ENCODE measurements at regions not wholly inside any gene's neighbourhood (a gene's known extent, or its start where the extent isn't known, plus 50 kb on each side); places are given as distances from the start of the nearest gene placed in this dataset.

- DNase-seq, result no peak
These were observed 173.9 kb downstream of the CALCRL start for GRCh38 chr2:187274146-187274545.

DNA sequence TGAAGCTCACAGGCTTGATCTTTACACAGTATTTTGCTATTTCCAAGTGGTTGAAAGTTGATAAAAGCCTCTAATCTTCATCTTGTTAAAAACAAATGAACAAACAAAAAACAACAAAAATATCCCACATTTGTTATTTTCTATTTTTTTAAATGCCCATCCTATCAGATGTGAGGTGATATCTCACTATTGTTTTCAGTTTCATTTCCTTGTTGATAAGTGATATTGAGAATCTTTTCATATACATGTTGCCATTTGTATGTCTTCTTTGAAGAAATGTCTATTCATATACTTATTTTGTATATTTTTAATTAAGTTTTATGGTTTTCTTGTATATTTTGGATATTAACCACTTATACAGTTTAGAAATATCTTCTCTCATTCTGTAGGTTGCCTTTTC is 175.8 kb downstream of the CALCRL start:
- no peak for DNase-seq

- DNase-seq, result no peak
These were observed 176.2 kb downstream of the CALCRL start for GRCh38 chr2:187271825-187272224.

DNA sequence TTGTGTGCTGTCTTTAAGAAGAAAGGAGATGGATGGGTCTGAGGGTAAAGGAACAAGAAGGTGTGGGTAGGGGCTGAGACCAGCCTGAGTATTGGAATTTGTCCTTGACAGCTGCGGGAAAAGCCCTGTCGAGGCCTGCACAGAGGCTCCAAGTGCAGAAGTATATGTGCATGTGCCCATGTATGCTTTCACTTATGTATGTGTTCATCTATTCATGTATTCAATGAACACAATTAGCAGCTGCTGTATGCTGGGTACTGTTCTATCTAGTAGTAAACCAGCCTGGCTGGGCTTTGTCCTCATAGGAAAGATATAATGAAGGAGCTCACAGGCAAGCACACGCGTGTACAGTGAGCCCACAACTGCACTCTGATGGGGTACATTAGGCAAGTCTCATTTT is 181.4 kb downstream of the CALCRL start:
- no peak for DNase-seq

- no peak for DNase-seq
These were observed 181.9 kb downstream of the CALCRL start for GRCh38 chr2:187266147-187266546.

GRCh38 chr2:187264612-187265011 is 183.4 kb downstream of the CALCRL start:
- DNase-seq, result no peak

DNA sequence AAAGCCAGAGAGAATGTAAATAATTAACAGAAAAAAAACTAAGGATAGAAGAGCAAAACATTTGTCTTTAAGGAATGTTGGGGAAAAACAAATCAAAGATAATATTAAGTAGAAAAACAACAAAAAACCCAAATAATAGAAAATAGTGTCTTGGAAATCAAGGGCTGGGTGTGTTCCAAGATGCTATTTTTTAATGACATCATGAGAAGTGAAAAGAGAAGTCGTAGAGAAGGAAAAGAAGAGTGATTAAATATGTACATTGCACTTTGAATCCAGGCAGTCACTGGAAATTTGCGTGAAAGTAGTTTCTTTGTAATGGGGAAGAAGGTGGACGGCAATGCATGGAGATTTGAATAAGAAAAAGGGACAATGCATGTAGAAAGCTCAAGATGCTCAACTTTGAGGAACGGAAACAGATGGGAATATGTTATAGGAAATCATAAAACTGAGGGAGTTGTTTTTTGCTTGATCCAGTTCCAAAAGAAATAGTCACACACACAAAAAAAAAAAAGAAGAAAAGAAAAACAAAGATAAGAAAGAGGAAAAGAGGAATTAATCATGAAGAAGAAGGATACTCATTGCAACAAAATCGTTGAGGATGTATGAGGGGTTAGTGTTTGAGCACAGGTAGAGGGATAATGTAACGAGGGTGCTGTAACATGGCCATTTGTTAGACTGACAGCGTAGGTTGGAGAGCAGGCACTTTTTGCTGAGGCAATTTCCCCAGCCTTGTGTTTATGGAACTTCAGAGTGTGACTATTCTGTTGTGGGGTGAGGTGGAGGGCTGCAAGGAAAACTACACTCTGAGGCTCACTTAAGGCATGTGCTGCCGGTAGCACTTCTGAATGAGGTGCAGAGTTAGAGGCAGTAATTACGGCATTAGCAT is 184.1 kb downstream of the CALCRL start:
- no peak for DNase-seq

GRCh38 chr2:187261705-187262104 is 186.3 kb downstream of the CALCRL start:
- no peak for DNase-seq

DNA sequence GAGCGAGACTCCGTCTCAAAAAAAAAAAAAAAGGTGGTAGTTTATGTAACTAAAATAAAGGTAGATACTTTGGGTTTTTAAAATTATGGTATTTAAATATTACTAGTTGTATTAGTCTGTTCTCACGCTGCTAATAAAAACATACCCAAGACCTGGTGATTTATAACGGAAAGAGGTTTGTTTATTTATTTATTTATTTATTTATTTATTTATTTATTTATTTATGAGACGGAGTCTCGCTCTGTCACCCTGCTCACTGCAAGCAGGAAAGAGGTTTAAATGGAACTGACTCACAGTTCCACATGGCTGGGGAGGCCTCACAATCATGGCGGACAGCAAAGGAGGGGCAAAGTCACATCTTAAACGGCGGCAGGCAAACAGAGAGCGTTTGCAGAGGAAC is 196.0 kb downstream of the CALCRL start:
- DNase-seq, result no peak

- DNase-seq, result no peak
These were observed 197.9 kb downstream of the CALCRL start for GRCh38 chr2:187250137-187250536.

GRCh38 chr2:187233811-187234210 is 214.2 kb downstream of the CALCRL start:
- DNase-seq, result no peak

- no peak for DNase-seq
These were observed 215.3 kb downstream of the CALCRL start for GRCh38 chr2:187232749-187233148.

- DNase-seq, result no peak
These were observed 218.0 kb downstream of the CALCRL start for GRCh38 chr2:187230088-187230487.

- DNase-seq, result no peak
These were observed 219.1 kb downstream of the CALCRL start for GRCh38 chr2:187228986-187229385.

- DNase-seq, result no peak
These were observed 223.1 kb downstream of the CALCRL start for GRCh38 chr2:187224989-187225388.

DNA sequence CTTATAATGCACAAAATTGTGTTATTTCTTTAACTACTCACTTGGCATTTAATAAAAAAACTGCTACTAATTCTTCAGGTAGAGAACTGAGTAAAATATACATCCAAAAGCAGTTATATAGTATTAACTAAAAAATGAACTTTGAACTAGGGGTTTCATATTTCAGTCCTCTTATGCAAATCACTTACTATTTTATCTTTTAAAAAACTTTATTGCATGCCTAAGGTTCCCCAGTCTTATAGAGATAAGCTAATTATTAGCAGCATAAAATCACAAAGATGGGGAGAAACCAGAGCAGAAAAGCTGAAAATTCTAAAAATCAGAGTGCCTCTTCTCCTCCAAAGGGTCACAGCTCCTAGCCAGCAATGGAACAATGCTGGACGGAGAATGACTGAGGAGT is 228.0 kb downstream of the CALCRL start:
- DNase-seq, result no peak

DNA sequence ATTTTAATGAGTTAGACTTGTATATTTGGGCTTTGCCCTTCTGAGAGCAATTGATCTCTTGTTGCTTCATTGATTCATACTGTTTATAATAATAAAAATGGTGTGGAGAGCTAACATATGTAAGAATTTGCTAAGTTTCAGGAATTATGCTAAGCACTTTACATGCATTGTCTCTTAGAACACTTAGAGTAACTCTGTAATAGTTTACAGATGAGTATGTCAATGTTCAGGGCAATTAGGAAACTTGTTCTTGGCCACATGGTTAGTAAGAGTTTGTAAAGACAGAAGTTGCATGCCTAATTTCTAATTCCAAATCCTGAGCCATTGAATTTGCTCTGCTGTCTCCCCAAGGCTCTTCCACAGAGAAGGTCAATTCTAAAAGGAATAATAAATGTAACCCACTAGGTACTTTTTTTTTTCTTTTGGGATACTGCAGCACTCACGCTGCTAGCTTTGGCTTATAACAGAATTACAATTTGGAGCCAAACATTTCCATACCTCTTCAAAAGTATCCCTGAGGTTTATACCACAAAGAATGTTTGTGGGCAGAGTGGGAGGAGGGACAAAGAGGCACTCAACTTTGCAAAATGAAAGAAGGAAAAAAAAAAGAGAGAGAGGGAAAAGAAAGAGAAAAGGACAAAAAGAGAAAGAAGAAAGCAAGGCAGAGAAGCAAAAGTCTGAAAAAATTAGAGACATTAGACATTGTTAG is 232.4 kb downstream of the CALCRL start:
- no peak for DNase-seq

- DNase-seq, result no peak
These were observed 233.7 kb downstream of the CALCRL start for GRCh38 chr2:187214306-187214705.

DNA sequence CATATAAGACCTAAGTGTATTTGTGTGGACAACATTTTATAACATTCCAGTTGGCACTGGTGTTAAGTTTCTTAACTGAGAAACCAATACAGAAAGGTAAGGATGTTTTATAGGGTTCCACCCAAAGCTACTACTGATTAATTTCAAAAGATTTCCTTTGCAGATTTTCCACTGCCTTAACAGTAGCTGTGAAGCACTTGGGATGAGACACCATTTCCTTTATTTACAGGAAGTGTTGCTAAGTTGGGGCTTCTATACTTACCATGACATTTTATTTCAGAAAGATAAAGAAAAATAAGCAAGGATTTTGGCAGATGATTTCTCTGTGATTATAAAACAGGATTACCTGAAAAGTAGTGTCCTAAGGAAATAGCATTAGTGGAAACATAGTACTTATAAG is 234.3 kb downstream of the CALCRL start:
- no peak for DNase-seq

GRCh38 chr2:187210726-187211125 is 237.3 kb downstream of the CALCRL start:
- no peak for DNase-seq

- DNase-seq, result no peak
These were observed 239.8 kb downstream of the CALCRL start for GRCh38 chr2:187208199-187208785.

GRCh38 chr2:187207126-187207525 is 240.9 kb downstream of the CALCRL start:
- DNase-seq, result no peak

- no peak for DNase-seq
These were observed 241.6 kb downstream of the CALCRL start for GRCh38 chr2:187206471-187206870.

GRCh38 chr2:187206071-187206470 is 242.0 kb downstream of the CALCRL start:
- DNase-seq, result no peak
